ENCODE measurements at regions not wholly inside any gene's neighbourhood (a gene's known extent, or its start where the extent isn't known, plus 50 kb on each side); places are given as distances from the start of the nearest gene placed in this dataset.

DNA sequence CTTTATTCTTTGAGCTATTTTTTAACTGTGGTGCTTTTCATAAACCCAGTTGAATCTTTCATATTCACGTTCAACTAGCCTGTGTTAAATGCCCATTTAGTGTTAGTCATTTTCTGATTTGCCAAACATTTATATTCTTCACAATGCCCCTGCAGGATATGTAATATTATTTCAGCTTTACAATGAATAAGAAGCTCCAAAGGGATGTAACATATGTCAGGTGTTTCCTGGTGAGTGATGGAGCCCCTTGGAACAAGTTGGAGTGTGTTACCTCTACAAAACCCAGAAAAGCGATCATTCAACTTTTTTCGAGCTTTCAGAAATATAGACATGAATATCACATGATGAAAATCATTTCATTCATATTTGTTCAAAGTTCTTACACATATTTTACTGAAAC, 471.0 kb upstream of the CDH2 start:
- DNase-seq, result no peak

DNA sequence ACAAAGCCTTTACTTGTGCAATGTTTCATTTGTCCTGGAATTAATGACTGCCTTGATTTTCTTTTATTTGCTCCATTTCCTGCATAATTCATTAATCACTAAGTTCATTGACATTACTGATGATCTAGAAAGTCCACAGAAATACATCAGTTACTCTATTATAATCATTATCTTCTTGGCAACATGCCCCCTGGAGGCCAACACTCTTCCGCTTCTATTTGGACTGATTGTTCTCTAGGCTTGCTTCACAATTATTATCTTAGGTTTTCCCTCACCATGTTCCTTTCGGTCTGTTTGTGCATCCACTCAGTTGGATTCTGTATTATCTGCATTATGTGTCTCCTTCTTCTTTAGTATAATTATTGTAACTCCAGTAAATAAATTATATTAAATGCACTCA, 461.0 kb upstream of the CDH2 start:
- no peak for DNase-seq

DNA sequence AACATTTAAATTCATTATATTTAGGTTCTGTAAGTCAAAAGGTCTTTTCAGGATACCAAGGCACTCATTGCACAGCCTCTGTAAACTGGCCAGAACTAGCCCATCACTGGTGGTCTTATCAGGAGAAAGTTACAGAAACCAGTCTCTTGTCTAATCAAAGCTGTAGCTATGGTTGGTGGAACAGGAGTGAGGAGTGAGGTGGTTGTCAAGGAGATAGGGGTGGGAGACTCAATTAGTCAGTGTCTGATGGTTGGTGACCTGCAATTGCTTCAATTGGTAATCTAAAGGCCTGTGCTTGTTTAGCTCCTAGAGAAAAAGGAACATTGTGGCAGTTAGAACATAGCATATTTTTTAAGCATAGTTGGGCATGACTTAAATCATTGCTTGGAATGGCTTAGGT, 458.6 kb upstream of the CDH2 start:
- DNase-seq, result no peak

DNA sequence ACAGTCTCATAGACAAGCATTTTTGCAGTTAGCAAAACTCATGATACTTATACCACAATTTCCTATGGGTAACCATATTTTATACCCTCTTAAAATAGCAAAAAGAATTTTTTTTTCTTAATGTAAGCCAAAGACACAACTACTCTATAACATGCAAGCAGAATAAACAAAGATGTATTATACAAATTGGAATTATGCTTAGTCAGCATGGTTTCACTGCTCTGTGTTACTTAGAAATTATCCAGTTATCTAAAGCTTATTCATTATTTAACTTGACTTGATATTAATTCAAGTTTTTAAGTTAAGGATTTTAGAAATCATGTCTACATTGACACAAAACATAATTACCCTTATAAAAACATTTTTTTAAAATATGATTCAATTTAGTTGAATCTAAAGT, 449.8 kb upstream of the CDH2 start:
- DNase-seq, result no peak

DNA sequence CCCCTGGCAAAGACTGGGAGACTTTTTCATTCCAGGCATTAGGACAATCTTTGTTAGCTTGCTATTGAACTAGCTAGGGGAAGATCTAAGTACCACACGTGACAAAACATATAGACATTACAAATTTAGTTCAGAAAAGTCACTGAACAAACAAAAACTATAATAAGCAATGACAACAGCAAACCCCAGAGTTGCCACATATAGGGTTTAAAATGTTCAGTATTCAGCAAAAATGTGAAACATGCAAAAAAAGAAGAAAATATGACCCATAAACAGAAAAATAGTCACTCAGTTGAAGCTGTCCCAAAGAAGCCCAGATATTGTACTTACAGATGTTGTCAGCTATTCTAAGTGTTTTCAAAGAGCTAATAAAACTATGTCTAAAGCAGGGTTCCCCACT, 431.1 kb upstream of the CDH2 start:
- DNase-seq, result no peak

DNA sequence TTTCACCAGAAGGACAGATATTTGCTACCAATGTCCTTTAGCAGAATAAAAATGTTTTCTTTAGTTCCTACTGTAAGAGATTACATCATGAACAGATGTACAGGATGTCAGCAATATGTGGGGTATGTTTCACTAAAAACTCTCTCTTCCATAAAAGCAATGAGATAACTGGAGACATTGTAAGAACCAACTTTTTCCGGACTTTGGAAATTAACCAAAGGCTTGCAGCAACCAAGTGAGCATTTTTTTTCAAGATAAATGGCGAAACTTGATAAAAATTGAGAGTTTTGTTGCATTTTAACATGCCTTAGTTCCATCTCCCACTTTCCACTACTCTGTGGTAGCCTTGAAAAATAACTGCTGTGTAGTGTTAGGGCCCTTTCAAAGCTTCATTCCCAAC, 429.8 kb upstream of the CDH2 start:
- DNase-seq, result no peak

DNA sequence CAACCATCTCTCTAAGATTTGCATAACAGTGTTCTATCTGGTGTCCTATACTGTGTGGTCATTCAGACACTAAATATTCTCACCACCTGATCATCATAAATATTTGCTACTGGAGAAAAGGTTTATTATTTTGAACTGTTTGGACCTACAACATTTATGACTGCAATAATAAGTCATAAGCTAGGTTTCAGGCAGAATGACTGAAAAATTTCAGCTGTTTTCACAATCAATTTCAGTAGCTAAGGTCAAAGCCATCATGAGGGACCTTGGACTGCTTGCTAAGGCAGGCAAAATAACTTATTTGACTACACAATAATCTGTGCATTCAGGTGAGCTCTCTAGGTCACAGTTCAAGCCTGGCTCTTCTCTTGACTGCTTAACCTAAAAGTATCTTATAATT, 425.5 kb upstream of the CDH2 start:
- DNase-seq, result no peak

DNA sequence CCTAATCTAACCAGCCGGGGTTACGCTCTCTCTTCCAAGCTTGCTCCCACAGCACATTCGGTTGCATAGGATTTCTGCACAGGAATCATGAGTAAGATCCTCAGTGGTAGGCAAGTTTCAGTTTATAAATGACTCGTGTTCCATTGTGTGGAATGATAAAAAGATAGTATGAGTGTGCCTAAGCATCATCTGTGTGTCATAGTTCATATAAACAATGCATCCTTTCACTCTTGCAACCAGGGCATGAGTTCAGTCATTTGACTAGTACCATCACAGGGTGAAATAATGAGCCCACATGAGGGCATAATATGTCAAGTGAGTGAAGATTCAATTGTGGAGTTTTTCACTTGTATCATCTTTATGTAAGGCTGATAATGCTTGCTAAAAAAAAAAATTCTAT, 417.1 kb upstream of the CDH2 start:
- no peak for DNase-seq

DNA sequence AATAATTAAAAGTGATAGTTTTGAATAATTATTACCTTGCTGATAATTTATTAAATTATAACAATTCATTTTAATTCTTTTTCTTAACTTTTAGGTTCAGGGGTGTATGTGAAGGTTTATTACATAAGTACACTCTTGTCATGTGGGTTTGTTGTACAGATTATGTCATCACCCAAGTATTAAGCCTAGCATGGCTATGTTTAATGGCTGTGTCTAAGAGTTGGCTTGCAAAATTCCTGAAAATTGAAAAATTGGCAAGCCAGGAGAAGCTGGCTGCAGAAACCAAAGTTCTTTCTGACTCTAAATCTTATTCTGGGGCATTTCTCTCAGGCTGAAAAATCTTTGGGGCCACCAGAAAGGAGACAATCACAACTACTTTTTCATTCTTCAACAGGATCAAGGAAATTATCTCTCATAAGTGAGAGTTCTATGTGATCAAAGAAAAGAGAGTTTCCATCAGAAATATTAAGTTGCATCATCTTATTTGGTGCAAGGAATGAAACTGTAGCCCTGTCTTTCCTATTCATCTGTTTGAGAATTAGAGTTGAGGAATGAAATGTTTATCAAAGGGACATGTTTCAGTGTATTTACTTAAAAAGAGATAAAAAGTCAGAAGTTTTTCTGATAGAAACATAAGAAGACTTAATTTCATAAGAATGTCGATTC, 412.1 kb upstream of the CDH2 start:
- no peak for DNase-seq

DNA sequence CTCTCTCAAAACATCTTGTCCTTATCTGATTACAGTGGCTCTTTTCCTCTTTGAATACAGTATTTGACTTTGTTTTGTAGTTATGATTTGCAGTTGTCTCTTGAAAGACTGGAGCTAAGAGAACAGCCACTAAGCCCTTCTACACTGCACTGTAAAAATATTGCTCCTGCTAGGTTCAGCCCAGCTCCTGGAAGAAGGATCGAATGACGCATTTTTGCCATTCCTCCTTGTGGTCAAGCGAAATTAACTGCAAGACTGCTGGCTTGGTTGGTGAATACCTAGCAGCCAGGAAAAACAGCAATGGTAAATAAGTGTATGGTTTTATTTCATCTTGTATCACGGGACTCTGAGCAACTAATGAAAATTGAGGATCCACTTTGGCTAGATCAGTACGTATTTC, 407.8 kb upstream of the CDH2 start:
- DNase-seq, result no peak

DNA sequence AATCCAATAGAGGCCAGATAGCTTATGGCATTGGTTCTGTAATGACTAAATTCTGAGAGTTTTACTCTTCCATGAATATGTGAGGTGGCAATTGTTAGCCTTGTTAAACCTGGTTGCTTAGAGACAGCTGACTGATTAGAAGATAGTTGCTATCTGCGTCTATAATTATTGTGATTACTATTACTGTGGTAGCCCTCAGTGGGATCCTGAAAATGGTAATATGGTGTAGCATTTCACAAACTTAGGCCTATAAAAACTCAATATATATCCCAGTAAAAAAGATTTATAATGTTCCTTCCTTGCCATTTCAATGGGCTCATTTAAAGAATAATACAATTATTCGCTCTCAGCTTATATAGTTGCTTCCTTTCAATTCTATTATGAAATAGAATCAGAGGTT, 405.8 kb upstream of the CDH2 start:
- no peak for DNase-seq

DNA sequence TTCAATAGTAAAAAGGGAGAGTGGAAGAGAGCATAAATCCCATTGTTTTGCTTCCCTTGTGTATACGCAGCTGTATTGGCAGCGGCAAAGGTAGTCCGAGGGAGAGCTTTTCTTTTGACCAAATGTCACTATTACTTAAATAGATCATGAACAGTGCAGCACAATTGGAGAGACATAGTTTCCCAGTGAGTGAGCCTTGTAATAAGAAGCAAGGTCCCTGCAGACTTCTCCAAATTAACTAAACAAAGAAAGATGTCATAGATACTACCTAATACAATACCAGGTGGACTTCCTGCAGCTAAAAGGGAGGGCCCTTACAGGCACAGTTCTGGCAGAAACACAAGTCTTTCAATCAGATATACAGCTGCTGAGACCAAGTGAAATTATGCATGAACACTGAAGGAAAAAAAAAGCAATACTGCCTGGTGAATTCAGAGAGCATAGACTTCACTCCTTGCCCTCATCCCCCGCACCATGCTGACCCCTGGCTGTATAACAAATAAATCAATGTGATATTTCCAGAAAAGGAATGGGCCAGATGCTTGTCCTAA, 404.7 kb upstream of the CDH2 start:
- no peak for DNase-seq

DNA sequence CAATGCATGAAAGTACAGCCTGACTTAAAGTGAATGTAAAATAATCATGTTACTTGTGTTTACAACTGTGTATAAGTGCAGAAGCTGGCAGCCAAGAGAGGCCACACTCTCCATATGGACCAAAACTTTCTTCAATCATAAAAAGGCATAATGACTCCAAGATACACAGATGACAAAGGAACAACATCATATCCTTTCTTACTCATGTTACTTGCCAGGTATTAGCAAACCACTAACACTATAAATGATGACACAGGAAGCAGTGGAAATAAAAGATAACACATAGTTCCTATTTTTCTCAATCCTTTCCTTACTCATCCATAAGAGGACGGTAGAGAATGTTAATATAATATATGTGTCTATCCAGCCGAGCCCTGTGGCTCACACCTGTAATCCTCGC, 400.0 kb upstream of the CDH2 start:
- no peak for DNase-seq

DNA sequence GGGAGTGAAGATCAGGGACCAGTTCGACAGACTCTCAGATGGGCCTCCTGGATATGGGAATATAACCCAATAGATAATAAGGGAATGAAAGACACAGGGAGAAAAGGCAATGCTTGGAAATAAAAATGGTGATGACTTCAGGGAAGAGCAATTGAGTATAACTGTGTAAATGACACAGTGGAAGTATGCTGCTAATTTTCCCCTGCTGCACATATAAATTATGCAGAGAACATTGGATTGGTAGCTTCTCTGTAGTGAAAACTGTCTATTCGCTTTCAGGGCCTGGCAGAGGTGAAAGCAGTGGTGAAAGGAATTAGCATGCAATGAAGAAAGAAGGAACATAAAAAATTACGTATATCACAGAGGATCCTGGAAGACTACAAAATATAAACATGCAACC, 398.2 kb upstream of the CDH2 start:
- DNase-seq, result no peak

DNA sequence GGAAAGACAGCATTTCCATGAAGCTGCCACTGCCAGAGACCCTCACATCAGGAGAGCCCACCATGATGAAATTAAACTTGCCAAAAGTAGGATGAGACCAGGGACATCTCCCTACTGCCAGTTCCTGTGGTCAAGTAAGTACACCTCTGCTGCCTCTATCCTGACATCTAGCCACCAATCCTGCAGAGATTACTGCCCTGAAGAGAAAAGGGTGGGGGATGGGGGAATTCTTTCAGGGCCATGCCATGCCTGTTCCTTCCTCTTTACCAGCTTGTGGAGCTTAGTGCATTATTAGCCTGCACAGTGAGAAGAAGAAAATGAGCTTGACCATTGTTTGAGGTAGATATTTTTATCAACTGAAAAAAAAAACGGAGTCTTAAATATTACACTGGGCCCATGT, 397.2 kb upstream of the CDH2 start:
- DNase-seq, result no peak

DNA sequence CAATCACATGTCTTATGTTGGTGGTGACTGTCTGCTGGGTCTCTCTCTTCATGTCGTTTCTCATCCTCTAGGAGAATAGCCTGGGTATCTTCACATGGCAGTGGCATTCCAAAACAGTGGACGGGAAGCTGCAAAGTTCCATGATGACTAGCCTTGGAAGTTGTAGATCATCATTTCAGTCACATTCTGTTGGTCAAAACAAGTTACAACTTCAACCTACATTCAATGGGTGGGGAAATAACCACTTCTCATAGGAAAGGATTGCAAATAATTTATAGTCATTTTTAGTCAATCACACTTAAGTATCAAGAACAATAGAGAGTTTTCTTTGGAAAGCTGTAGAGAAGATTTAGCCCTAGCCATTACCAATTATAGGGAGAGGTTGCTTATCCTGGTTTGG, 395.0 kb upstream of the CDH2 start:
- DNase-seq, result no peak

DNA sequence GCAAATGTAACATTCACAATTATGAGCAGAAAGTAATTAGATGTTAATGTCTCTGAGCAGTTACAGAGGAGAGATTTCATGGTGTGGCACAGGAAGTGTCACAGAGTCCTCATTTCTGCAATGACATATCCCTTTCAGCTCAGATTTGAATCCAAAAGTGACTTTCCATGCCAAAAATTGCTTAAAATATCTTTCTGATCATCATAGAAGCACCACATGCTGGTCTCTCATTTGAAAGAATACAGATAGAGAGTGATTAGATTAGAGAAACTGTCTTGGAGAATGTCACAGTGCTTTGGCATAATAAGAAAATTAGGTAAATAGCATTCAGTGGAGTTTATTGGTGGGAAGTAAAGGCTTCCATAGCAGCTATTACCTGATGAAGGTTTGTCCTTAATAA, 383.4 kb upstream of the CDH2 start:
- no peak for DNase-seq

DNA sequence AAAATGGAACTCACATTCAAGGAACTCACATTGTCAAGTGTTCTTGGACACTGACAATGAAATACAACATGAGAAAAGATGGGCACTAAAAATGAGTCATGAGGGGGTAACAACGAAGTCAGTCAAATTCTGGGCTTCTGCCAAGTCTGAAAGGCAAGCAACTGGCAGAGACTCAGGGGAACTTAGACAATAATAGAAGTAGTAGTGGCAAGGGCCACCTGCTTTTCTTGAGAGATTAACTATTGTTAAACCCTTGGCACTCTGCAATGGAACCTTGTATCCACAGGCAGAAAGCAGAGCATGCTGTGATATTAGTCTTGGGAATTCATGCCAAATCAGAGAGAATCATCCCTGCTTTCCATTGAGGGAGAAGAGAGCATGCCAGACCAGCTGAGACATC, 382.6 kb upstream of the CDH2 start:
- DNase-seq, result no peak

DNA sequence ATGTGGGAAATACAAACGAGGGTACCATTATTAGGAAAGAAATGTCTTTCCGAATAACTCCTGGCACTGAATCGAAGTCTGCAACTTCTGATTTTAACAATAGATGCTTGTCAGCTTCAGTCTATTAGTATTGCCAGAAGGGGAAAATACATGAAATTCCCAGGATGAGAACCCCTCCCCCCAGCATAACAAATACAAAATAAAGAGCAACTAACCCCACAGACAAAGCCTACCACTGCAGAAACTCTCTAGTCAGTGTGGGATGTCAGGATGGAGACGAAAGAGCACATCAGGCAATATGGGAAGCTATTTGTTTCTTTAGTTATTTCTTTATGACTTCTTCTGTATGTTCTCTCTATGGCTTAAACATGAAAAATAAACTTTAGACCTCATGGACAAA, 365.0 kb upstream of the CDH2 start:
- DNase-seq, result no peak

DNA sequence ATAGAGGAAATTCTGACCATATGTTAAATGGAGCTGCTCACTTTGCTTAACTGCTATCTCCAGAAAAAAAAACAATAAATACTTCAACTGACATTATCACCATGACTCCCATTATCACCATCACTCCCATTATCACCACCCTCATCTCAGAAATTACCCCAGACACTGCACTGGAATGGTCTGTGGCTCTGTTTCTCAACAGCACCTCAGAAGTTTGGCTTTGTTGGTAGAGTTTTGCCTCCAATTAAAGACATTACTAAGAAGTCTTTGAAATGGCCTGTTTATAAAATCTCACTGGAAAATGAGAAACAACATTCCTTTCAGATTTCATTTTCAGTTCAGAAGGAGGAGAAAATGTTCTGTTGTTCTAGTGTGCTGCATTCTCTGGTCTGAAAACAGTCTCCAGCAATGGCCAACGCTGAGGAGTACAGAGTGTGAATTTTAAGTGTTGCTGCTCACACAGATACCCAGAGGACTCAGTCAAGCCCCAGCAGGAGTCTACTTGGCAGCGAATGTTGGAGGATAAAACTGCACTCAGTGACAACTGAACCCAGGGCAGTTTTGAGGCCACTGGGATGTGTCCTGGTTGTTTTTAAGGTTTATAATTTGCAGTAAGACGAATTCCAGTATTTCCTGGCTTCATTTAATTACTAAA, 364.5 kb upstream of the CDH2 start:
- no peak for DNase-seq

DNA sequence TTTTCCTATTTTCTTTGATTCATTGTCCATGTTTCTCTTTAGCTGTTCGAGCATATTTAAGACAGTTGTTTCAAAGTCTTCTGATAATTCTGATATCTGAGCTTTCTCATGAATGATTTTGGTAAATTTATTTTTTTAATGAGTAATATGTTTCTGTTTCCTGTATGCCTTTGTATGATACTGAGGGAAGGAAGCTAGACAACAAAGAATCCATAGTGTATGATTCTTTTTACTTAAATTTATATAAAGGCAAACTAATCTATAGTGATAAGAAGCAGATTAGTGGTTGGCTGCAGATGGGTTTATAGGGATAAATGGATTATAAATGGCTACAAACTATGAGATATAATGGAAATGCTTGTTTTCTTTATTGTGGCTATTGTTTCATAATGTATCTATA, 352.7 kb upstream of the CDH2 start:
- DNase-seq, result no peak

DNA sequence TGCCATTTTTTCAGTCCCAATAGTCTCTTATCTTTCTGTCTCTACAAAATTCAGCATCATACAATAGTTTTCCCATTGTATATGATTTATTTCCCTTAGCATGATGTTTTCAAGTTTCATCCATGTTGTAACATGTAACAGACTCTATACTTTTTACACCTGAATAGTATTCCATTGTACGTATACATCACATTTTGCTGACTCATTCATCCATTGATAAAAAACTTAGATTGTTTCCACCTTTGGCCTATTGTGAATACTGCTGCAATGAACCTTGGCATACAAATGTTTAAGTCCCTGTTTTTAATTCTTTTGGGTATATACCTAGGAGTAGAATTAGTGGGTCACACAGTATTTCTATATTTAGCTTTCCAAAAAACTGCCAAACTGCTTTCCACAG, 349.3 kb upstream of the CDH2 start:
- DNase-seq, result no peak

DNA sequence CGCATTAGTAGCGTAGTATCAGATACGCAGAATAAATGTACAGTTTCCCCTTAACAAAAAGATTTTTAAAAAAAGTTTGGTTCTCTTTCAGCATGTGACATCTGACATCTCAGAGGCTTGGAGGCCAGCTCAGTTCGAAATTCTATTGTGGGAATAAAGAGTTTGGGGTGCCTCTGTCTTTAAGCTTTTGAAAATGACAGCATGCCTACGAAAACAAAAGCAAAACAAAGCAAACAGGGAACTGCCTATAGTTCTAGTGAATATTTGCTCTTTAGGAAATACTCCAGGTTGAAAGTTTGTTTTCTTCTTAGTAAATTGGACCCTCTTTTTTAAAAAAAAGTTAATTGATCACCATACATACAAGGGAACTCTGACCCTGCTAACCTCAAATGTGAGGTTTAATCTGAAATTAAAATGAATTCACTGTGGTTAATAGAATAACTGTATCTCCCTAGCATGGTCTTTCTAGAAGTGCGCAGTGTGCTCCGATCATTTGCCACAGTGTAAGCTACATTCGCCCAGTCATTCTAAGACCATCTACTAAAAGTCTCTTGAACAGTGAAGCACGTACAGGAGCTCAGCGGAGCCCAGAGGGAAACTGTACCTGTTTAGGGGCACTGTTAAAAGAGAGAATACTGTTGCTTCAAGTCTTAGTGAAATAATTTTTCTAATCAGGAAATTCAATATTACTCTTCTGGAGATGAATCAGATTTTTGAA, 347.0 kb upstream of the CDH2 start:
- no peak for DNase-seq

DNA sequence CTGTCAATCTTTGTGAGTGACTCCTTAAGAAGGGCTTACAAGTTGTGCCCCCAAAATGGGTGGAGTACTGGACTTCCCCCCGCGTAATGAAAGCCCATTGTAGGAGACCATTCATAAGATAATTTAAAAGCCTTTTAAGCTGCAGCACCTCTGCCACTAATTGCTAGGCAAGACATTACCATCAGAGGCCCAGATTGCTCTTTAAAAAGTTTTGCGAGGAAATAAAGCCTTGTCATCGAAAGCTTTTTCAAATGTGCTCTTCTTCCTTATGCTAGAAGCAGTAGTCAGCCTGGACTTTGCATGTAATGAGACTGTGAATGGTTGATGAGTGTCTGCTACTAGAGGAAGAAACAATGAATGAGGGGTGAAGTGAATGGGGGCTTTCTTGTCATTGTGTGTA, 345.3 kb upstream of the CDH2 start:
- DNase-seq, result no peak
